ENCODE measurements at regions not wholly inside any gene's neighbourhood (a gene's known extent, or its start where the extent isn't known, plus 50 kb on each side); places are given as distances from the start of the nearest gene placed in this dataset.

DNA sequence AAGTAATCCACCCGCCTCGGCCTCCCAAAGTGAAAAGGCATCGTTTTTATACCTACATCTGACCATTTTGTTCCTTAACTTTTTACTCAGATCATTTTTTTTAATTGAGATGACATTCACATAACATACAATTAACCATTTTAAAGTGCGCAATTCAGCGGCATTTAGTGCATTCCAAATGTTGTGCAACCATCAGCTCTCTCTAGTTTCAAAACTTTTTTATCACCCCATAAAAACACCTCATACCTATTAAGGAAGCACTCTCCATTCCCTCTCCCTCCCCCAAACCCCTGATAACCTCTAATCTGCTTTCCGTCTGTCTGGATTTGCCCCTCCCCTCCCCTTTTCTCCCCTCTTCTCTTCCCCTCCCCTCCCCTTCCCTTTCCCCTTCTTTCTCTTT, 310.1 kb downstream of the UACA start:
- H3K9me3 ChIP-seq (ENCODE audit: low read depth, low read length): no peaks in the 10 kb centered on the region
- H3K4me3 ChIP-seq: no peak overlapping the region
- no peak overlapping the region for H3K9ac ChIP-seq (ENCODE audit: insufficient read length)
- TF ChIP-seq FOXP2 (optimal IDR thresholded peaks at IDR 0.05; ENCODE audit: control extremely low read depth, extremely low read length, insufficient read depth) (no peak), EZH2 (IDR thresholded peaks at IDR 0.05) (no peak), POLR2AphosphoS5 (IDR thresholded peaks at IDR 0.05; ENCODE audit: borderline replicate concordance, low read depth, low read length) (no peak)
- no peak for DNase-seq (ENCODE audit: low read depth, low spot score)
- no peak overlapping the region for H3K27ac ChIP-seq
- no peaks in the 10 kb centered on the region for H3K36me3 ChIP-seq (ENCODE audit: insufficient read depth, low read length)

DNA sequence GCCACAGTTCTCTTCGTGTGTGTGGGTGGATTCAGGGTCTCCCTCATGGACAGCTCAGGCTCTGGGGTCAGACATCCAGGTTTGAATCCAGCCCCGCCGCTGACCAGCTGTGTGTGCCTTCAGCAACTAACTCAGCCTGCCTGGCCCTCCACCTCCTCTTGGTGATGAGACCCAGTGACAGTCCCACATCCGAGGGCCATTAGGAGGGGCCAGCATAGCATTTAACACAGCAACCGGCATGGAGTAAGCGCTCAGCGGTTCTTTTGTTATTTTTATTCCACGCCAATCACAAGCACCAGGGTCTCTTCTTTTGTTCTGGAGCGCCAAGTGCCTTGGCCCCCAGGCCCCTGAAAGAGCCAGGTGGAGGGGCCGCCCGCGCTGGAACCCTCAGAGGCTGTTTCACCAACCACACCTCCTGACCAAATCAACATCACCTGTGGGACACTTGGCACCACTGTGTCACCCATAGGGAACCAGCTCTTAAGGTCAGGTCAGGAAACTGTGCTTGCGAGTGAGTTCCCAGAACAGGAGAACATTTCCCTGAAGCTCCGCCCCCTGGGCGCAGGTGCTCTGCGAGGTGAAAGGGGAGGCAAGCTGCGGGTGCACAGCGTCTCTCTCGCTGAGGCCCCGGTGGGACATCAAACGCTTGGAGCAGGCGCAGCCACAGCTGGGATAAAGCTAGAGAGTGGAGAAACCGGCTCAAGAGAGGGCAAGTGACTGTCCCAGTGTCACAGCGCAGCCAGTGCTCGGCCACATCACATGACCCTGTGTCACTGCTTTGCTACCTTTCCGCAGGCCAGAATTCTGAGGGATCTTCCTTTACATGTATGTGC, 311.3 kb downstream of the UACA start:
- no peak for TF ChIP-seq EZH2 (IDR thresholded peaks at IDR 0.05)
- no peak for TF ChIP-seq FOXP2 (optimal IDR thresholded peaks at IDR 0.05; ENCODE audit: control extremely low read depth, extremely low read length, insufficient read depth)
- no peak for TF ChIP-seq POLR2AphosphoS5 (IDR thresholded peaks at IDR 0.05; ENCODE audit: borderline replicate concordance, low read depth, low read length)
- Histone ChIP-seq H3K9me3 (ENCODE audit: low read depth, low read length) (no peaks in the 10 kb centered on the region), H3K36me3 (ENCODE audit: insufficient read depth, low read length) (no peaks in the 10 kb centered on the region), H3K4me3 (no peak overlapping the region), H3K9ac (ENCODE audit: insufficient read length) (no peak overlapping the region), H3K27ac (no peak overlapping the region)
- DNase-seq (ENCODE audit: low read depth, low spot score): no peak

DNA sequence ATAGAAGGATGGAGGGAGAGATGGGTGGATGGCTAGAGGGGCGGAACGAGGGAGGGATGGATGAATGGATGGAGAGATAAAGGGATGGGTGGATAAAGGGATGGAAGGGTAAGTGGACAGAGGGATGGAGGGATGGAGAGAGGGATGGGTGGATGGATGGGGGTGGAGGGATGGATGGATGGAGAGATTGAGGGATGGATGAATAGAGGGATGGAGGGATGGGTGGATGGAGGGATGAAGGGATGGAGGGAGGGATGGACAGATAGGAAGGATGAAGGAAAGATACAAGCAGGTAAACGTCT, 313.3 kb downstream of the UACA start:
- no peaks in the 10 kb centered on the region for H3K9me3 ChIP-seq (ENCODE audit: low read depth, low read length)
- no peak for DNase-seq (ENCODE audit: low read depth, low spot score)
- H3K4me3 ChIP-seq: no peak overlapping the region
- TF ChIP-seq EZH2 (IDR thresholded peaks at IDR 0.05) (no peak), FOXP2 (optimal IDR thresholded peaks at IDR 0.05; ENCODE audit: control extremely low read depth, extremely low read length, insufficient read depth) (no peak), POLR2AphosphoS5 (IDR thresholded peaks at IDR 0.05; ENCODE audit: borderline replicate concordance, low read depth, low read length) (no peak)
- H3K27ac ChIP-seq: no peak overlapping the region
- H3K36me3 ChIP-seq (ENCODE audit: insufficient read depth, low read length): no peaks in the 10 kb centered on the region
- H3K9ac ChIP-seq (ENCODE audit: insufficient read length): no peak overlapping the region

DNA sequence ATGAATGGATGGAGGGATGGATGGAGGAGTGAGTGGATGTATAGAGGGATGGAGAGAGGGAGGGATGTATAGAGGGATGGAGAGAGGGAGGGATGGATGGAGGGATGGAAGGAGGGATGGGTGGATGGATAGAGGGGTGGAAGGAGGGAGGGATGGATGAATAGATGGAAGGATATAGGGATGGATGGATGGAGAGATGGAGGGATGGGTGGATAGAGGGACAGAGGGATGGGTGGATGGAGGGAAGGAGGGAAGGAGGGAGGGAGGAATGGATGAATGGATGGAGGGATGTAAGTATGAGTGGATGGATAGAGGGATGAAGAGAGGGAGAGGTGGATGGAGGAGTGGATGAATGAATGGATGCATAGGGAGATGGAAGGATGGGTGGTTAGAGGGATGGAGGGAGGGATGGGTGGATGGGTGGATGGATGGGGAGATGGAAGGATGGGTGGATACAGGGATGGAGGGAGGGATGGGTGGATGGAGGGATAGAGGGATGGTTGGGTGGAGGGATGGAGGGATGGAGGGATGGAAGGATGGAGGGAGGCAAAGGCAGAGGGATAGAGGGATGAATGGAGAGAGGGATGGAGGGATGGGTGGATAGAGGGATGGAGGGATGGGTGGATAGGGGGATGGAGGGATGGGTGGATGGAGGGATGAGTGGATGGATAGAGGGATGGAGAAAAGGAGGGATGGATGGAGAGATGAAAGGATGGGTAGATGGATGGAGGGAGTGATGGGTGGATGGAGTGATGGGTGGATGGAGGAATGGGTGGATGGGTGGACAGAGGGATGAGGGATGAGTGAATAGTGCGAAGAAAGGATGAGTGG, 313.8 kb downstream of the UACA start:
- Histone ChIP-seq H3K4me3 (no peak overlapping the region), H3K9me3 (ENCODE audit: low read depth, low read length) (no peaks in the 10 kb centered on the region), H3K9ac (ENCODE audit: insufficient read length) (no peak overlapping the region), H3K27ac (no peak overlapping the region), H3K36me3 (ENCODE audit: insufficient read depth, low read length) (no peaks in the 10 kb centered on the region)
- no peak for DNase-seq (ENCODE audit: low read depth, low spot score)
- TF ChIP-seq POLR2AphosphoS5 (IDR thresholded peaks at IDR 0.05; ENCODE audit: borderline replicate concordance, low read depth, low read length): no peak
- no peak for TF ChIP-seq FOXP2 (optimal IDR thresholded peaks at IDR 0.05; ENCODE audit: control extremely low read depth, extremely low read length, insufficient read depth)
- no peak for TF ChIP-seq EZH2 (IDR thresholded peaks at IDR 0.05)

DNA sequence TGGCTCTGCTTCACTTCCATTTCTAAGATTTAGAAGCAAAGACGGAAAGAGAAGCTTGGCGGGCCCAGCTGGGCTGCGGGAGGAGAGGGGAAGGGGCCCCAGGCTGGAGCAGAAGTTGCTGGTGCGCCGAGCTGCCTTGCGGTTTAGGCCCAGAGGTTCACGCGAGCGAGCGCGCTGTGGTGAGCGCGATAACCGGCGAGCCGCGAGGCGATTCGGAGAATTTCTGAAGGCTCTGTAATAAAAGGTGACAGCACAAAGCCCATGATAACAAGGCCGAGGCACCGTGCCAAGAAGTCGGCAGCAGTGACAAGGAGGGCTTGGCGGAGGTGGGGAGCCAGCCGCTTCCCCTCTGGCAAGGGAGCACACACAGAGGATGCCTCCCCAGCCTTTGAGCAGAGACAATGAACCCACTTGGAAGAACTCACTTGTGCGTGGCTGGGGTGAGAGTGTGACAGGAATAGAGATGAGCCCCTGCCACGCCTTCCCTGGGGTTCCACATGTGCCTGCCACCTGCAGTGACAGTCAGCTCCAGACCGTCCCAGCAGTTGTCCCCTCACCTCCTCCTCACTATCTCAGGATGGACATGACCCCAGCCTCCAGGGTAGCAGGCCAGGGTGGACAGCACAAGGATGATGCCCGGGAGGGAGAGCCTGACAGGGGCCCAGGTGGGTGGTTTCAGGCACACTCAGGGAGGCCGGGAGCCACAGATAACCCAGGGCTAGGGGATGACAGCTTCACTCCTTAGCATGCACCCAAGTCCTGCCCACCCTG, 315.2 kb downstream of the UACA start:
- Histone ChIP-seq H3K9ac (ENCODE audit: insufficient read length) (no peak overlapping the region), H3K27ac (no peak overlapping the region)
- no peak for DNase-seq (ENCODE audit: low read depth, low spot score)

DNA sequence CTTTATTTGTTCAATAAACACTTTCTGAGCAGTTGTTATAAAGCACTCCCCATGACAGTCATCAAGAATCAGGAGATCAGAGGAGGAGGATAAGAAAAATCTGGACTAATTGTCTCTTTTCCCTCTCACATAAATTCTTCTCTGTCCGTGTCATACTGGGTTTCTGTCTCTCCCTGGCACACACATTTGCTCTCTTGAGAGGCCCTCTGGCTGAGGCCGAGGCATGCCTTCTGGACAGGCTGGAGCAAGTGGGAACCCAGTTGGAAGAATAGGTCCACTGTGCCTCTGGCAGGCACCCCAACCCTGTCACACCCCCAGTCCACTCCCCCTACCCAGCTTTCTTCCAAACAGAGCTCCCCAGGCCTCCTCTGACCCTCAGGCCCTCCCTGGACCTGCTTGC, 315.8 kb downstream of the UACA start:
- DNase-seq (ENCODE audit: low read depth, low spot score): no peak
- no peak overlapping the region for H3K9ac ChIP-seq (ENCODE audit: insufficient read length)
- no peaks in the 10 kb centered on the region for H3K9me3 ChIP-seq (ENCODE audit: low read depth, low read length)
- H3K27ac ChIP-seq: no peak overlapping the region
- TF ChIP-seq POLR2AphosphoS5 (IDR thresholded peaks at IDR 0.05; ENCODE audit: borderline replicate concordance, low read depth, low read length): no peak
- no peak for TF ChIP-seq EZH2 (IDR thresholded peaks at IDR 0.05)
- no peak for TF ChIP-seq FOXP2 (optimal IDR thresholded peaks at IDR 0.05; ENCODE audit: control extremely low read depth, extremely low read length, insufficient read depth)
- H3K36me3 ChIP-seq (ENCODE audit: insufficient read depth, low read length): no peaks in the 10 kb centered on the region
- H3K4me3 ChIP-seq: no peak overlapping the region

More for the DNA sequence above, 315.2 kb downstream of the UACA start:
- Histone ChIP-seq H3K9me3 (ENCODE audit: low read depth, low read length) (no peaks in the 10 kb centered on the region), H3K36me3 (ENCODE audit: insufficient read depth, low read length) (no peaks in the 10 kb centered on the region), H3K4me3 (no peak overlapping the region)
- TF ChIP-seq POLR2AphosphoS5 (IDR thresholded peaks at IDR 0.05; ENCODE audit: borderline replicate concordance, low read depth, low read length): no peak
- no peak for TF ChIP-seq EZH2 (IDR thresholded peaks at IDR 0.05)
- no peak for TF ChIP-seq FOXP2 (optimal IDR thresholded peaks at IDR 0.05; ENCODE audit: control extremely low read depth, extremely low read length, insufficient read depth)

DNA sequence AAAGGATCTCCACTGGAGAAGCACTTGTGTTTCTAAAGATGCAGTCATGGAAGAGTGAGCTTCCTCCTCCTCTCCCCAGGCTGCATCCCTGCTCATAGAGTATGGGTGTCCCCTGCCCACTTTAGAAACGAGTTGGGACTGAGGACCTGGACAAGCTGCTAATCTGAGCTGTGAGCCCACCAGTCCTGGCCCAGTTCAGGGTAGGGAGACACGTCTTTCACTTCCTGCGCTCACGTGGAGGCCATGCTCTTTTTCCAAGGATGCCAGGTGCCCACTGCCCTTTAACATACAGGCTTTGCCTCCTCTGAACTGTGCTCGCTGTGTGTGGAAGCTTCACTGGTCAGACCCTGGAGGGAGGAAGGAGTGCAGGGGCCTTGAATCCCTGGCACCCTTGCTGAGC, 316.3 kb downstream of the UACA start:
- H3K9ac ChIP-seq (ENCODE audit: insufficient read length): no peak overlapping the region

More for the DNA sequence above, 316.3 kb downstream of the UACA start:
- TF ChIP-seq EZH2 (IDR thresholded peaks at IDR 0.05) (no peak), POLR2AphosphoS5 (IDR thresholded peaks at IDR 0.05; ENCODE audit: borderline replicate concordance, low read depth, low read length) (no peak), FOXP2 (optimal IDR thresholded peaks at IDR 0.05; ENCODE audit: control extremely low read depth, extremely low read length, insufficient read depth) (no peak)
- H3K4me3 ChIP-seq: no peak overlapping the region
- no peak for DNase-seq (ENCODE audit: low read depth, low spot score)
- H3K9me3 ChIP-seq (ENCODE audit: low read depth, low read length): no peaks in the 10 kb centered on the region
- H3K27ac ChIP-seq: no peak overlapping the region
- H3K36me3 ChIP-seq (ENCODE audit: insufficient read depth, low read length): no peaks in the 10 kb centered on the region

Measured in SK-N-MC (cell line).